ENCODE measurements at regions not wholly inside any gene's neighbourhood (a gene's known extent, or its start where the extent isn't known, plus 50 kb on each side); places are given as distances from the start of the nearest gene placed in this dataset.

GRCh38 chr21:31398574-31398973, 54.5 kb upstream of the TIAM1 start:
- TF ChIP-seq POLR2A (conservative IDR thresholded peaks at IDR 0.05) (no peak), ZNF23 (CRISPR knock-in tag; IDR thresholded peaks at IDR 0.05) (no peak), CEBPG (CRISPR knock-in tag; IDR thresholded peaks at IDR 0.05) (no peak), CEBPG (tag; conservative IDR thresholded peaks at IDR 0.05 in 1 of 2, IDR thresholded peaks at IDR 0.05 in 1 of 2) (no peak), ELK1 (CRISPR knock-in tag; IDR thresholded peaks at IDR 0.05) (no peak), ZNF12 (CRISPR knock-in tag; IDR thresholded peaks at IDR 0.05) (no peak), CTCF (IDR thresholded peaks at IDR 0.05 in 2 of 3, conservative IDR thresholded peaks at IDR 0.05 in 1 of 3; ENCODE audit: insufficient read depth in 2 of 3, low read depth in 1 of 3, low read length in 3 of 3) (no peak), ZBTB11 (CRISPR knock-in tag; IDR thresholded peaks at IDR 0.05) (no peak), FUS (optimal IDR thresholded peaks at IDR 0.05; ENCODE audit: low read depth, low read length) (no peak), ZNF239 (CRISPR knock-in tag; IDR thresholded peaks at IDR 0.05) (no peak), NR2F6 (CRISPR knock-in tag; IDR thresholded peaks at IDR 0.05) (no peak)
